DND-41 (cell line): ENCODE measurements at regions not wholly inside any gene's neighbourhood (a gene's known extent, or its start where the extent isn't known, plus 50 kb on each side); places are given as distances from the start of the nearest gene placed in this dataset.

Source experiments
- EZH2 ChIP-seq: IDR thresholded peaks from 3 replicates; pipeline ENCODE4 v1.6.1; 2012; ENCODE audit warnings: borderline replicate concordance, low read depth, mild to moderate bottlenecking, moderate library complexity, low read length, inconsistent platforms; ENCODE audit not compliant: severe bottlenecking
- TF ChIP-seq, protein P1 (sequence below): IDR thresholded peaks from 2 replicates; pipeline ENCODE4 v1.5.1; 2012; ENCODE audit warnings: borderline replicate concordance, low read length, moderate library complexity, mild to moderate bottlenecking; ENCODE audit not compliant: poor library complexity, severe bottlenecking; ENCODE audit errors: extremely low read depth

DNA sequence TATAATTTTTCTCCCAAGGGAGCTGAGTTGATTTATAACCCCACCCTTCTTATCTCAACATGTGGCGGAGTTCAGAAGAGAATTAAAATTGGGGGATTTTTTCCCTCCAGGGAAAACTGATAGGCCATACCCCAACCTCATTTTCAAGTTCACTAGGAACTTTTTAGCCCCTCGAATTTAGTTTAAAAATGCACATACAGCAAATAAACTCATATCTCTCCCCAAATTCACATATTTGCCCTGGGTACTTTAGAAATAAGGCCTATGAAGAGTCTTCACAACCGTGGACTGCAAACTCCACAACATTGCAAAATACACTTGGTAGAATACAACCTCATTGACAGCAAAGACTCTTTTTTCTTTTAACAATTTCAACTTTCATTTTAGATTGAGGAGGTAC is 206.7 kb upstream of the LEF1 start:
- TF ChIP-seq, protein P1, sequence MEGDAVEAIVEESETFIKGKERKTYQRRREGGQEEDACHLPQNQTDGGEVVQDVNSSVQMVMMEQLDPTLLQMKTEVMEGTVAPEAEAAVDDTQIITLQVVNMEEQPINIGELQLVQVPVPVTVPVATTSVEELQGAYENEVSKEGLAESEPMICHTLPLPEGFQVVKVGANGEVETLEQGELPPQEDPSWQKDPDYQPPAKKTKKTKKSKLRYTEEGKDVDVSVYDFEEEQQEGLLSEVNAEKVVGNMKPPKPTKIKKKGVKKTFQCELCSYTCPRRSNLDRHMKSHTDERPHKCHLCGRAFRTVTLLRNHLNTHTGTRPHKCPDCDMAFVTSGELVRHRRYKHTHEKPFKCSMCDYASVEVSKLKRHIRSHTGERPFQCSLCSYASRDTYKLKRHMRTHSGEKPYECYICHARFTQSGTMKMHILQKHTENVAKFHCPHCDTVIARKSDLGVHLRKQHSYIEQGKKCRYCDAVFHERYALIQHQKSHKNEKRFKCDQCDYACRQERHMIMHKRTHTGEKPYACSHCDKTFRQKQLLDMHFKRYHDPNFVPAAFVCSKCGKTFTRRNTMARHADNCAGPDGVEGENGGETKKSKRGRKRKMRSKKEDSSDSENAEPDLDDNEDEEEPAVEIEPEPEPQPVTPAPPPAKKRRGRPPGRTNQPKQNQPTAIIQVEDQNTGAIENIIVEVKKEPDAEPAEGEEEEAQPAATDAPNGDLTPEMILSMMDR = no peak
- no peak for TF ChIP-seq EZH2
